Type B pancreatic cell (in vitro differentiated cells): ENCODE measurements at regions not wholly inside any gene's neighbourhood (a gene's known extent, or its start where the extent isn't known, plus 50 kb on each side); places are given as distances from the start of the nearest gene placed in this dataset.

Source experiments
- DNase-seq: peaks from one replicate; pipeline ENCODE4 v3.0.0; 2021; ENCODE audit warnings: mixed read lengths; ENCODE audit not compliant: unreplicated experiment; ENCODE audit errors: extremely low spot score
- H3K27ac Mint-ChIP-seq: 2 replicates; pipeline ENCODE4 v1.8.0; 2021; ENCODE audit warnings: mild to moderate bottlenecking, mixed read lengths
- H3K27me3 Mint-ChIP-seq: 2 replicates; pipeline ENCODE4 v1.8.0; 2021; ENCODE audit warnings: mixed read lengths
- H3K36me3 Mint-ChIP-seq: 2 replicates; pipeline ENCODE4 v1.8.0; 2021; ENCODE audit warnings: mixed read lengths
- H3K4me1 Mint-ChIP-seq: one replicate; pipeline ENCODE4 v1.8.0; 2021; ENCODE audit warnings: mixed read lengths; ENCODE audit not compliant: unreplicated experiment
- H3K4me3 Mint-ChIP-seq: 2 replicates; pipeline ENCODE4 v1.8.0; 2021; ENCODE audit warnings: mild to moderate bottlenecking, mixed read lengths
- H3K9me3 Mint-ChIP-seq: 2 replicates; pipeline ENCODE4 v1.8.0; 2021; ENCODE audit warnings: mixed read lengths
- TF ChIP-seq, protein P1 (sequence below): fragments of 200-600 bp; sonication (generic); conservative IDR thresholded peaks from 2 replicates; pipeline ENCODE4 v1.5.0; 2021; ENCODE audit warnings: antibody characterized with exemption, mild to moderate bottlenecking

DNA sequence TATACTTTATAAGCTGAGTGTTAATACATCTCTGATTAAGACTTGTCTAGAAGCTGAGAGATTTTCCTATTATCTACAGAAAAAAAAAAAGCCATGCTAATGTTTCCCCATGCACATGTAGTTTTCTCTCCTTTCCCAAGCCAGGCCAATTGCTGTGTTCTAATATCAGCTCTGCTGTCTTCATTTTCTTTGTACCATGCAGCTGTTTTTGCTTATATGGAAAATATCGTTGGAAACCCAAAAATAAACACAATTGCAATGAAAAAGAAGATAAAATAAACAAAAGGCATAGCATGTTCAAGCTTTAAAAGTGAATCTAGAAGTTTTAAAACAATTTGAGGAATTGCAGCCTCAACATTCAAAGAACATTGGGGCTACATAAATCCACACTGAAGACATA lies 817.4 kb upstream of the ACVR2A start:
- peaks cover 4% of the 10 kb centered on the region for H3K9me3 Mint-ChIP-seq
- peaks cover 6% of the 10 kb centered on the region for H3K27me3 Mint-ChIP-seq
- DNase-seq, result no peak
- H3K27ac Mint-ChIP-seq, result no peak overlapping the region
- no peak overlapping the region for H3K4me3 Mint-ChIP-seq
- H3K36me3 Mint-ChIP-seq, result peaks cover 4% of the 10 kb centered on the region
- TF ChIP-seq, protein P1, sequence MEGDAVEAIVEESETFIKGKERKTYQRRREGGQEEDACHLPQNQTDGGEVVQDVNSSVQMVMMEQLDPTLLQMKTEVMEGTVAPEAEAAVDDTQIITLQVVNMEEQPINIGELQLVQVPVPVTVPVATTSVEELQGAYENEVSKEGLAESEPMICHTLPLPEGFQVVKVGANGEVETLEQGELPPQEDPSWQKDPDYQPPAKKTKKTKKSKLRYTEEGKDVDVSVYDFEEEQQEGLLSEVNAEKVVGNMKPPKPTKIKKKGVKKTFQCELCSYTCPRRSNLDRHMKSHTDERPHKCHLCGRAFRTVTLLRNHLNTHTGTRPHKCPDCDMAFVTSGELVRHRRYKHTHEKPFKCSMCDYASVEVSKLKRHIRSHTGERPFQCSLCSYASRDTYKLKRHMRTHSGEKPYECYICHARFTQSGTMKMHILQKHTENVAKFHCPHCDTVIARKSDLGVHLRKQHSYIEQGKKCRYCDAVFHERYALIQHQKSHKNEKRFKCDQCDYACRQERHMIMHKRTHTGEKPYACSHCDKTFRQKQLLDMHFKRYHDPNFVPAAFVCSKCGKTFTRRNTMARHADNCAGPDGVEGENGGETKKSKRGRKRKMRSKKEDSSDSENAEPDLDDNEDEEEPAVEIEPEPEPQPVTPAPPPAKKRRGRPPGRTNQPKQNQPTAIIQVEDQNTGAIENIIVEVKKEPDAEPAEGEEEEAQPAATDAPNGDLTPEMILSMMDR, result no peak
- H3K4me1 Mint-ChIP-seq, result peaks cover 10% of the 10 kb centered on the region

DNA sequence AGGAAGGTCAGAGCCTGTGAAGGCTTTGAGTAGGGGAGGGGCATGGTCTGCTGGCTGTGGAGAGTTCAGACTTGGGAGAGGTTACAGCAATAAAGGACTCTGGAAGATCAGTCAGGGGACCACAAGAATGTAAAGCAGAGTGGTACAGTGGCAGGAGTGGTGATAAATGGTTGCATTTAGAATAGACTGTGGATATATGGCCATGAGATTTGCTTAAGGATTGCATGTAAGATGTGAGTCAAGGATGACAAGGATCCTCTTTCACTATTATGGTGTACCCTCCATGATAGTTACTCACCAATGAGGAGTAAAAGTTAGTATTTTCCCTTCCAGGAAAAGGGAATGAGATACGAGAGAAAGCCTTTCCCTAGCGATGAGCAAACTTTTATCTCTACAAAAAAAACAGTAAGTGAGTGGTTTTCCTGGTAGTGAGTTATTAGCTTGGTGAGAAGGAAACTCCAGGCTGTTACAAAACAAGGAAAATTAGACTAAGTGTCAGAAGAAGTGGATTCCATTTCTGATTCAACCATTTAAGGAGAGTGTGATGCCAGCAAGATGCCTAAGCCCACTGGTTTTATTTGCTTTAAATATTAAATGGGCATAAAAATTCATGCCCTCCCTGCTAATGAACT lies 818.0 kb upstream of the ACVR2A start:
- H3K27me3 Mint-ChIP-seq, result peaks cover 6% of the 10 kb centered on the region

DNA sequence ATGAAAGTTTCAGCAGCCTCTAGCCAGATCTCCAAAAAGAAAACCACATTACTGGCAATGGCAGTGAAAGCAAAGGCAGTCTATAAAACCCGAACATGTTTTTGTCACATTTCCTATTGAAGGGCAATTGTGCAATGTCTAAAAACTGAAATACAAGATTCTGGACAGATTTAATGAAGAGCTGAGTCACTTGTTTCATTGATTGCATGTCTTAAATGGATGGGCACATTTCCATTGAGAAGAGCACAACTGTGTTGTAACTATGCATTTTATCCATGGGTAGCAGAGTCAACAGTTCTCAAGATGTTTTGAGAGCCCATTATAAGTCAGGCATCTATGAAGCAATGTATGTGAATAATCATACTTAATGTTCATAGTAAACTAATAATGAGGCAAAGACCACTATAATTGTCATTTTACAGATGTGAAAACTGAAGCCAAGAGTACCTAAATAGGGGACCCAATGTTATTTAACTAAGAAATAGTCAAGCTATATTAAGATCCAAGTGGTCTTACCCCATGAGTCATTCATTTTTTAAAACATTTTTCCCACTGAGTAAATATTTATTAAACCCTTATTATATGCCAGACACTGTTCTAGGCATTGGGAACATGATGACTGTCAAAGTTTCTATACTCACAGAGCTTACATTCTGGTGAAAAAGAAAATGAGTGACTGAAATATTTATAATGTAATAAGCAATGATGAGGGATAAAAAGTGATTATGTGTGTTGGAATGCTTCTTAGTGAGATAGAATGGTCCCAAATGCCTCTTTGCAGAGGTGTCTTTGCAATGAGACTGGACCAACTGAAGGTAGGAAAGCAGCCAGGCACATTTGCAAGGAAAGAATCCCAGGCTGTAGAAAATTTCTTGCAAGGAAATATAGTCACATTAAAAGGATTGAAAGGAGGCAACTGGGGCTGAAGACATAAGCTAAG lies 818.9 kb upstream of the ACVR2A start:
- Mint-ChIP-seq H3K27me3 (peaks cover 6% of the 10 kb centered on the region), H3K4me1 (peaks cover 2% of the 10 kb centered on the region), H3K9me3 (peaks cover 7% of the 10 kb centered on the region), H3K36me3 (peaks cover 4% of the 10 kb centered on the region), H3K4me3 (no peak overlapping the region), H3K27ac (no peak overlapping the region)
- no peak for DNase-seq
- TF ChIP-seq, protein P1, result no peak

More for the DNA sequence above, 818.0 kb upstream of the ACVR2A start:
- TF ChIP-seq, protein P1, result no peak
- Mint-ChIP-seq H3K27ac (no peak overlapping the region), H3K36me3 (peaks cover 4% of the 10 kb centered on the region), H3K4me1 (peaks cover 10% of the 10 kb centered on the region), H3K9me3 (peaks cover 7% of the 10 kb centered on the region), H3K4me3 (no peak overlapping the region)
- no peak for DNase-seq

DNA sequence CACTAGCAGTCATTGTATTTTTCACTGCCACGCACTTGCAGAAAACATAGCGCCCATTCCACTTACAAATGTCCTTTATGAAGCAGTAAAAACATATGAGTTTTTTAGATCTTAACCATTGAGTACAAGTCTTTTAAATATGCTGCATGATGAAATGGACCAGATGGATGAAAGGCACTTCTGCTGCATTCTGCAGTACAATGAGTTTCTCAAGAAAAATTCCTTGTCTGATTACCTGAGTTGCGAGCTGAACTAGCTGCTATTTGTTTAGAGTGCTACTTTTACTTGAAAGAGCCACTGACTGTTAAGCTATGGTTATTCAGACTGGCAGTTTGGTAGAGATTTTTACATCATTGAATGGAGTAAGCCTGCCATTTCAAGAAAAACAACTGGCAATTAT lies 825.5 kb upstream of the ACVR2A start:
- Mint-ChIP-seq H3K27me3 (no peaks in the 10 kb centered on the region), H3K4me3 (no peak overlapping the region), H3K27ac (no peak overlapping the region), H3K4me1 (peaks cover 7% of the 10 kb centered on the region), H3K9me3 (peaks cover 7% of the 10 kb centered on the region), H3K36me3 (peaks cover 4% of the 10 kb centered on the region)
- DNase-seq, result no peak
- TF ChIP-seq, protein P1, result no peak

DNA sequence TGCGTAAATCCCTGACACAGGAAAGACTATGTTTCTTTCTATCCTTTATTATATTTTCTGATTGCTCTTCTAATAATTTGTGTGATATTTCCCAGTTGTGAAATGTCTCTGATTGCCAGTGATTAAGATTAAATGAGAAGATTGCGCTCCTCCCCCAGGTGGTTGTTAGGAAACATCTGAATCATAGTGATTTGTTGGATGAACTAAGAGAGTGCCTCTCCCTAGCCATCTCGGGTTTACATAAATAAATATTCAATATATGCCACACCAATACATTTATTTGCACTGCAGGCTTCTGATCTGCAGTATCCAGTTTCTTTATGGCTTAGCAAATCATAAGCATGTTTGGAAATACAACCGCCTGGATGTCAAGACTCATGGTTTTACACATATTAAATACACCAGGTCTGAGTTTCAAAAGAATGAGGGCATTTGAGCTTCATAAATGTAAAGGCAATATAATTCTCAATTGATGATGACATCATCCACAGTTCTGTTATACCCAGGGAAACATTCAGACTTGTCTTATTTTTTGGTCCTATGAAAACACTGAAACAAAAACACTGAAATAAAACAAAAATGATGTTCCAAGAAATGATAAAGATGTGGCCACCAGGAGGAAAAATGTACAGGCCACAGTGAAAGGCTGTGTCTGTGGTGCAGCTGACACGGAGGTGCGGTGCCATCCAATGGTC lies 826.7 kb upstream of the ACVR2A start:
- DNase-seq, result no peak
- H3K4me3 Mint-ChIP-seq, result no peak overlapping the region
- H3K27ac Mint-ChIP-seq, result no peak overlapping the region
- TF ChIP-seq, protein P1, result no peak
- no peaks in the 10 kb centered on the region for H3K27me3 Mint-ChIP-seq
- peaks cover 7% of the 10 kb centered on the region for H3K9me3 Mint-ChIP-seq
- H3K4me1 Mint-ChIP-seq, result peaks cover 7% of the 10 kb centered on the region
- H3K36me3 Mint-ChIP-seq, result peaks cover 4% of the 10 kb centered on the region
